ENCODE measurements at regions not wholly inside any gene's neighbourhood (a gene's known extent, or its start where the extent isn't known, plus 50 kb on each side); places are given as distances from the start of the nearest gene placed in this dataset.
A peak's percentile ranks its signal among the peaks of the same experiment; 100 is the strongest.

GRCh38 chr6:20346948-20347347 is 54.7 kb upstream of the E2F3 start:
- peak; percentile 3 to 16 for DNase-seq

GRCh38 chr6:20348041-20348440 is 53.6 kb upstream of the E2F3 start:
- no peak for DNase-seq

- no peak for DNase-seq
Observed at GRCh38 chr6:20349225-20349624, 52.5 kb upstream of the E2F3 start.

GRCh38 chr6:20350215-20350614 is 51.5 kb upstream of the E2F3 start:
- no peak for DNase-seq

GRCh38 chr6:20351534-20351933 is 50.1 kb upstream of the E2F3 start:
- no peak for DNase-seq
